ENCODE measurements at regions not wholly inside any gene's neighbourhood (a gene's known extent, or its start where the extent isn't known, plus 50 kb on each side); places are given as distances from the start of the nearest gene placed in this dataset.

DNA sequence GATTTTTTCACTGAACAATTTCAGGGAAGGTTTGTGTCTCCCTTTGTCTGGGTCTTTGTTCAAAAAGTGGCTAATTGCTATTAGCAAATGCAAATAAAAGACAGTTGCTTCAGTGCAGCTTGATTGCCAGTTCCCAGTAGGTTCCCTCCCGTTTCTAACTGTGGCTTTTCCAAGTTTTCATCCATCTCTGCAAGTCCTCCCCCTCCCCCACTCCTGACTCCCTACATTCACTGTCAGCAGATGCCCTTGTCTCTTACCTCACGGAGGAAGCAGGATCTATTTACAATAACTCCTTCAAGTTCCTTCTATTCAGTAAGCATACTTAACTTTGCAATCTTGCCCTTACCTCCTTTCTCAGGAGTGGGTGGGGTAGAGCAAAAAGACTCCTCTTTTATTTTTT lies 55.4 kb upstream of the SCEL start:
- Histone ChIP-seq H3K27ac (ENCODE audit: low read length) (no peak overlapping the region), H4K20me1 (ENCODE audit: low read length) (no peaks in the 10 kb centered on the region), H3K4me2 (ENCODE audit: low read length) (no peak overlapping the region), H3K4me3 (ENCODE audit: low read length) (no peak overlapping the region), H3K36me3 (ENCODE audit: low read depth, low read length) (no peaks in the 10 kb centered on the region), H3K9ac (ENCODE audit: low read length) (no peak overlapping the region), H2AFZ (ENCODE audit: low read length) (no peak overlapping the region), H3K9me3 (ENCODE audit: low read length) (no peaks in the 10 kb centered on the region), H3K79me2 (ENCODE audit: low read length) (no peaks in the 10 kb centered on the region), H3K9me2 (replicated peaks; ENCODE audit: low read length) (no peaks in the 10 kb centered on the region), H3F3A (ENCODE audit: low read length, unreplicated experiment) (no peaks in the 10 kb centered on the region), H3K27me3 (ENCODE audit: low read length) (no peaks in the 10 kb centered on the region), H3K4me1 (ENCODE audit: insufficient read depth, low read length) (peaks cover 13% of the 10 kb centered on the region)
- ChIA-PET CTCF (no interaction called here), POLR2A (ENCODE audit: unreplicated experiment) (interaction anchor here (0.6 kb wide), 1 partner anchor 159 kb away, joined by 4 read pairs; no protein-coding TSS in a partner anchor)
- no peak for TF ChIP-seq EZH2phosphoT487 (IDR thresholded peaks at IDR 0.05; ENCODE audit: borderline replicate concordance, low read length)
- TF ChIP-seq EZH2 (IDR thresholded peaks at IDR 0.05; ENCODE audit: low read length, unreplicated experiment) = no peak
- TF ChIP-seq, protein P1, sequence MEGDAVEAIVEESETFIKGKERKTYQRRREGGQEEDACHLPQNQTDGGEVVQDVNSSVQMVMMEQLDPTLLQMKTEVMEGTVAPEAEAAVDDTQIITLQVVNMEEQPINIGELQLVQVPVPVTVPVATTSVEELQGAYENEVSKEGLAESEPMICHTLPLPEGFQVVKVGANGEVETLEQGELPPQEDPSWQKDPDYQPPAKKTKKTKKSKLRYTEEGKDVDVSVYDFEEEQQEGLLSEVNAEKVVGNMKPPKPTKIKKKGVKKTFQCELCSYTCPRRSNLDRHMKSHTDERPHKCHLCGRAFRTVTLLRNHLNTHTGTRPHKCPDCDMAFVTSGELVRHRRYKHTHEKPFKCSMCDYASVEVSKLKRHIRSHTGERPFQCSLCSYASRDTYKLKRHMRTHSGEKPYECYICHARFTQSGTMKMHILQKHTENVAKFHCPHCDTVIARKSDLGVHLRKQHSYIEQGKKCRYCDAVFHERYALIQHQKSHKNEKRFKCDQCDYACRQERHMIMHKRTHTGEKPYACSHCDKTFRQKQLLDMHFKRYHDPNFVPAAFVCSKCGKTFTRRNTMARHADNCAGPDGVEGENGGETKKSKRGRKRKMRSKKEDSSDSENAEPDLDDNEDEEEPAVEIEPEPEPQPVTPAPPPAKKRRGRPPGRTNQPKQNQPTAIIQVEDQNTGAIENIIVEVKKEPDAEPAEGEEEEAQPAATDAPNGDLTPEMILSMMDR (conservative IDR thresholded peaks at IDR 0.05; ENCODE audit: low read depth, low read length) = no peak
- intact Hi-C loops (cut with micrococcal nuclease) = no loop called here
- ATAC-seq (no peak), DNase-seq (no peak)
- no TSS peak for BruUV-seq (replicated peaks)

DNA sequence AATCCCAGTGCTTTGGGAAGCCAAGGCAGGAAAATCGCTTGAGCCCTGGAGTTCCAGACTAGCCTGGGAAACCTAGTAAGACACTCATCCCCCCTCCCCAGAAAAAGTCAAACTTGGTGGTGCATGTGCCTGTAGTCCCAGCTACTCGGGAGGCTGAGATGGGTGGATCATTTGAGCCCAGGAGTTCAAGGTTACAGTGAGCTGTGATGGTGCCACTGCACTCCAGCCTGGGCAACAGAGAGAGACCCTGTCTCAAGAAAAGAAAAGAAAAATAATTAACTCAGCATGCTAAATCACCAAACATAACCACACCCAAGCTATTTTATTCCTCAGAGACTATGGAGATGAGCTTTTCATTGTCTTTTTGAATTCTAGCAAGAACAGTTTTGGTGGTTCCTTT lies 56.2 kb upstream of the SCEL start:
- CTCF ChIA-PET = no interaction called here

More for the DNA sequence above, 56.2 kb upstream of the SCEL start:
- Histone ChIP-seq H3K9me3 (ENCODE audit: low read length) (no peaks in the 10 kb centered on the region), H3K79me2 (ENCODE audit: low read length) (no peaks in the 10 kb centered on the region), H3K9me2 (replicated peaks; ENCODE audit: low read length) (no peaks in the 10 kb centered on the region), H2AFZ (ENCODE audit: low read length) (no peak overlapping the region), H3K27me3 (ENCODE audit: low read length) (no peaks in the 10 kb centered on the region), H3K4me1 (ENCODE audit: insufficient read depth, low read length) (peaks cover 13% of the 10 kb centered on the region), H4K20me1 (ENCODE audit: low read length) (no peaks in the 10 kb centered on the region), H3K27ac (ENCODE audit: low read length) (no peak overlapping the region), H3K9ac (ENCODE audit: low read length) (no peak overlapping the region), H3K36me3 (ENCODE audit: low read depth, low read length) (no peaks in the 10 kb centered on the region), H3K4me2 (ENCODE audit: low read length) (no peak overlapping the region), H3K4me3 (ENCODE audit: low read length) (no peak overlapping the region), H3F3A (ENCODE audit: low read length, unreplicated experiment) (no peaks in the 10 kb centered on the region)
- BruUV-seq (replicated peaks) = no TSS peak
- ATAC-seq (no peak), DNase-seq (no peak)
- POLR2A ChIA-PET (ENCODE audit: unreplicated experiment) = interaction anchor here (0.6 kb wide), 1 partner anchor 158 kb away, joined by 4 read pairs; no protein-coding TSS in a partner anchor
- intact Hi-C loops (cut with micrococcal nuclease) = loop anchor here (2.0 to 10.0 kb wide), 2 partner anchors 59 to 295 kb away; no protein-coding TSS in a partner anchor
- TF ChIP-seq EZH2phosphoT487 (IDR thresholded peaks at IDR 0.05; ENCODE audit: borderline replicate concordance, low read length) (no peak), EZH2 (IDR thresholded peaks at IDR 0.05; ENCODE audit: low read length, unreplicated experiment) (no peak)
- TF ChIP-seq, protein P1 (conservative IDR thresholded peaks at IDR 0.05; ENCODE audit: low read depth, low read length) = no peak

Data from PC-3 (cell line).